AG10803 (cell line): ENCODE measurements at regions not wholly inside any gene's neighbourhood (a gene's known extent, or its start where the extent isn't known, plus 50 kb on each side); places are given as distances from the start of the nearest gene placed in this dataset.
A peak's percentile ranks its signal among the peaks of the same experiment; 100 is the strongest.

Experiments
- DNase-seq: peaks from one replicate; pipeline ENCODE4 v3.0.0; 2010; ENCODE audit warnings: low read depth
- H3K4me3 ChIP-seq: 2 replicates; pipeline ENCODE4 v1.5.1; 2011; ENCODE audit warnings: mild to moderate bottlenecking, low read length, control low read depth
- CTCF ChIP-seq: conservative IDR thresholded peaks from 2 replicates; pipeline ENCODE4 v1.5.1; 2011; ENCODE audit warnings: mild to moderate bottlenecking, low read length, control low read depth, inconsistent platforms

DNA sequence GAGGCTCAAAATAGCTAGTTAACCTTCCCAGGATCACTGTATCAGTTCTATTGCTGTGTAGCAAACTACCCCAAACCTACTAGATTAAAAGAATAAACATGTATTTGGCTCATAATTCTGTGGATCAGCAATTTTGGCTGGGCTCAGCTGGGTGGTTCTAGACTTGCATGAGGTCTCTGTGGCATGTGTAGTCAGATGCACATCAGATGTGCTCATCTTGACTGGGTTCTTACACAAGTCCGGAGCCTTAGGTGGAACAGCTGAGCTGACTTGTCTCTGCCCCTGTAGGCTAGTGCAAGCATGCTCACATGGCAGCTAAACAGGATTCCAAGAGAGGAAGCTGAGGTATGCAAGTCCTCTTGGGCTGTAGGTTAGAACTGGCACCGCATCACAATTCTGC lies 137.7 kb upstream of the PRNP start:
- DNase-seq = no peak
- no peak for TF ChIP-seq CTCF
- no peak overlapping the region for H3K4me3 ChIP-seq

- H3K4me3 ChIP-seq = no peak overlapping the region
- DNase-seq = peak; percentile 79
- TF ChIP-seq CTCF = no peak
Measured at GRCh38 chr20:4546786-4547185, 139.5 kb upstream of the PRNP start.

GRCh38 chr20:4546342-4546741 lies 139.9 kb upstream of the PRNP start:
- DNase-seq = peak; percentile 9
- no peak for TF ChIP-seq CTCF
- H3K4me3 ChIP-seq = no peak overlapping the region

DNA sequence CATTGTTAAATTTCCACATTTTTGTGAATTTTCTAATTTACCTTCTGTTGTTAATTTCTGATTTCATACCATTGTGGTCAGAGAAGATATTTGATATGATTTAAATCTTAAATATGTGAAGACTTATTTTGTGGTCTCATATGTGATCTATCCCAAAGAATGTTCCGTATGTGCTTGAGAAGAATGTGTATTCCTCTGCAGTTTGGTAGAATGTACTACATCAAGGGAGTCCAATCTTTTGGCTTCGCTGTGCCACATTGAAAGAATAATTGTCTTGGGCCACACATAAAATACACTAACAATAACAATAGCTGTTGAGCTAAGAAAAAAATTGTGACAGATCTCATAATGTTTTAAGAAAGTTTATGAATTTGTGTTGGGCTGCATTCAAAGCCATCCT lies 140.7 kb upstream of the PRNP start:
- TF ChIP-seq CTCF = no peak; the same call in 1 of the 2 replicates
- peak; percentile 97 for DNase-seq
- H3K4me3 ChIP-seq = no peak overlapping the region

DNA sequence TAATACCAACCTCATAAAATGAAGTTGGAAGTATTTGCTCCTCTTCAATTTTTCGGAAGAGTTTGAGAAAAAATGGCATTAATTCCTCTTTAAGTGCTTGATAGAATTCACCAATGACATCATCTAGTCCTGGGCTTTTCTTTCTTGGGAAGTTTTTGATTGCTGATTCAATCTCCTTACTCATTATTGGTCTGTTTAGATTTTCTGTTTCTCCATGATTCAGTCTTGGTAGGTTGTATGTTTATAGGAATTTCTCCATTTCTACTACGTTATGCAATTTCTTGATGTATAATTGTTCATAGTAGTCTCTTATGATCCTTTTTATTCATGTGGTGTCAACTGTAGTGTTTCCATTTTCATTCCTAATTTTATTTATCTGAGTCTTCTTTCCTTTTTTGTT lies 141.5 kb upstream of the PRNP start:
- TF ChIP-seq CTCF = no peak
- peak; percentile 66 for DNase-seq
- H3K4me3 ChIP-seq = no peak overlapping the region

GRCh38 chr20:4542270-4542669 lies 144.0 kb upstream of the PRNP start:
- DNase-seq = no peak
- no peak for TF ChIP-seq CTCF
- H3K4me3 ChIP-seq = no peak overlapping the region

DNA sequence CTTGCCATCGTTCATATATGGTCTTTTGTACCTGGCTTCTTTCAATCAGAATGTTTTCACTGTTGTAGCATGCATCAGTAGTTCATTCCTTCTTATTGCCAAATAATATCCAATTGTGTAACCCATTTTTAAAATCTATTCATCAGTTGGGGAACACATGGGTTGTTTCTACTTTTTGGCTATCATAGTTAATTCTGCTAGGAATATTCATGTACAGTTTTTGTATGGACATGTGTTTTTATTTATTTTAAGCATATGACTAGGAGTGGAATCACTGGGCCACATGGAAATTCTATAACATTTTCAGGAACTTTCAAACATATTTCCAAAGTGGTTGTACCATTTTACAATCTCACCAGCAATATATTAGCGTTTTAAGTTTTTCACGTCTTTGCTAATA lies 151.9 kb upstream of the PRNP start:
- DNase-seq = peak; percentile 15
- H3K4me3 ChIP-seq = no peak overlapping the region
- no peak for TF ChIP-seq CTCF
